ENCODE measurements at regions not wholly inside any gene's neighbourhood (a gene's known extent, or its start where the extent isn't known, plus 50 kb on each side); places are given as distances from the start of the nearest gene placed in this dataset.
A peak's percentile ranks its signal among the peaks of the same experiment; 100 is the strongest.

DNA sequence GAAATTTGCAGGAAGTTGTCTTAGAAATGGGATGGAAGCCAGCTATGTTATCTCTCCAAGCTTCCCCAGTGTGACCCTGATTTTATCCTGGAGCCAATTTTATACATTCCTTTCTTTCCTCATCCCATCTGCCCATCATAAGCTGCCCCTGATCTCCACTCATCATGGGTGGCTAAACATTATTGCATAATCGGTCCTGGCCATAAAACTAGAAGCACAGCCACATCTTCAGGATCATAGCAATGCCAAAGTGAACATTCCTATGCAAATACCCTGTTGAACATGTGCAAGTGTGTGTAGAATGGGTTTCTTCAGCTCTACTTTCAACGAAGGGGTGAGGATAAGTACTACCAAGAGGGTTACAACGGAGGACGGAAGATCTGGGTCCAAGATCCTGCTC lies 50.6 kb upstream of the COG2 start:
- H3K9me3 Mint-ChIP-seq, result peaks cover 0 to 2% (median 0%) of the 10 kb centered on the region in 3 donors
- H3K4me1 Mint-ChIP-seq, result no peaks in the 10 kb centered on the region
- peaks cover 5% of the 10 kb centered on the region for H3K27me3 Mint-ChIP-seq
- H3K27ac Mint-ChIP-seq, result no peak overlapping the region
- no peaks in the 10 kb centered on the region for H3K36me3 Mint-ChIP-seq
- H3K4me3 Mint-ChIP-seq, result no peak overlapping the region

DNA sequence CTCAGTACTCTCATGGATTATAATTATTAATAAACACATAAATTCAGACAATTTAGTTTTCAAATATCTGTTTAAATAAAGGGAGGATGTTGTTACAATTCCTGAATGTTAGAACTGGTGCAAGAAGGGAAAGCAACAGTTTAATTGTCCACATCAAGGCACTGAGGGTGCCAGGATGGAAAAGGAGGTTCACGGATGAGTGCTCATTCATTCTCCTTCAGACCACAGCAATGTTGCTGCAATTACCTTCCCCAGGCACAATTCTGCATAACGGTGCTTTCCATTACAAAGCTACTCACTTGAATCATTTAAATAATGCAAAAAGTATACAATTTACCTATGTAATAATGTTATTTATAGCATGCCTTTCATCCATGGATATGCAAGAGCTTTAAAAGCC lies 52.3 kb upstream of the COG2 start:
- no peaks in the 10 kb centered on the region for H3K4me1 Mint-ChIP-seq

DNA sequence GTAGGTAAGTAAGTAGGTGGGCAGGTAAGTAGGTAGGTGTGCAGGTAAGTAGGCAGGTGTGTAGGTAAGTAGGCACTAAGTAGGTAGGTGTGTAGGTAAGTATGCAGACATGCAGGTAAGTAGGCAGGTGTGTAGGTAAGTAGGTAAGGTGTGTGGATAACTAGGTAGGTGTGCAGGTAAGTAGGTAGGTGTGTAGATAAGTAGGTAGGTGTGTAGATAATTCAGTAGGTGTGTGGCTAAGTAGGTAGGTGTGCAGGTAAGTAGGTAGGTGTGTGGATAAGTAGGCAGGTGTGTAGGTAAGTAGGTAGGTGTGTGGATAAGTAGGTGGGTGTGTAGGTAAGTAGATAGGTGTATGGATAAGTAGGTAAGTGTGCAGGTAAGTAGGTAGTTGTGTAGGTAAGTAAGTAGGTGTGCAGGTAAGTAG lies 53.9 kb upstream of the COG2 start:
- H3K4me1 Mint-ChIP-seq, result no peaks in the 10 kb centered on the region
- H3K27me3 Mint-ChIP-seq, result peaks cover 5% of the 10 kb centered on the region
- H3K36me3 Mint-ChIP-seq, result no peaks in the 10 kb centered on the region

More for the DNA sequence above, 52.3 kb upstream of the COG2 start:
- no peaks in the 10 kb centered on the region for H3K36me3 Mint-ChIP-seq
- H3K9me3 Mint-ChIP-seq, result peaks cover 0 to 5% (median 2%) of the 10 kb centered on the region in 3 donors
- peaks cover 5% of the 10 kb centered on the region for H3K27me3 Mint-ChIP-seq
- no peak overlapping the region for H3K27ac Mint-ChIP-seq
- H3K4me3 Mint-ChIP-seq, result no peak overlapping the region

DNA sequence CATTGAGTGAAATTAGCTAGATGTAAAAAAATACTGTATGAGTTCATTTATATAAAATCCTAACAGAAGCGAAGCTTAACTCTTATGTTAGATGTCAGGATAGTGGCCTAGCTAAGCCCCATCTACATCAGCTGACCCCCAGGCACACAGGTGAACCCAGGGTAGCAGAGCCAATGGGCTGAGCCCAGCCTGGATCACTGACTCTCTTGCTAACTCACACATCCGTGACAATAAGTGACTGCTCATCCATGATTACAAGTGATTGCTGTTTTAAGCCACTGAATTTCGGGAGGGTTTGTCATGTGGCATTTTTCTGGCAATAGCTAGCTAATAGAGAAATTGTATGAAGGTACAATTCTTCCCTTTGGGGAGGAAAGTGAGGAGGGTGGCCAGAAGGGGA lies 55.2 kb upstream of the COG2 start:
- H3K36me3 Mint-ChIP-seq, result no peaks in the 10 kb centered on the region
- H3K4me3 Mint-ChIP-seq, result no peak overlapping the region
- peaks cover 0 to 4% (median 2%) of the 10 kb centered on the region in 3 donors for H3K9me3 Mint-ChIP-seq
- peaks cover 1% of the 10 kb centered on the region for H3K27me3 Mint-ChIP-seq
- H3K4me1 Mint-ChIP-seq, result no peaks in the 10 kb centered on the region
- no peak overlapping the region for H3K27ac Mint-ChIP-seq

More for the DNA sequence above, 53.9 kb upstream of the COG2 start:
- Mint-ChIP-seq H3K9me3 (peaks cover 0 to 4% (median 2%) of the 10 kb centered on the region in 3 donors), H3K27ac (no peak overlapping the region), H3K4me3 (no peak overlapping the region)

DNA sequence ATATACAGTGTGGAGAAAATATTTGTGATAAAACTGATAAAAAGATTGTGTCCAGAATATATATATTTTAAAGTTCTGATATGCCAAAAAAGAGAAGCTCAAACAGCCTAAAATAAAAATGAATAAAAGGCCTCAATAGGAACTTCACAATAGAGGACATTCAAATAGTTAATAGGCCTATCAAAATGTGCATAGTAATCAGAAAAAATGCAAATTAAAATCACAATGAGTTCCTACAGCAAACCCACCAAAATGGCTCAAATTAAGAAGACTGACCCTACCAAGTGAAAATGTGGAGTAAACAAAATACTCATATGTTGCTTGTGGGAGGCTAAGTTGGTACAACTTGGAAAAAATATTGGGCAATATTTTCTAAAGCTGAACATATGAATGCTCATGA lies 57.6 kb upstream of the COG2 start:
- Mint-ChIP-seq H3K4me1 (no peaks in the 10 kb centered on the region), H3K36me3 (no peaks in the 10 kb centered on the region), H3K9me3 (peaks cover 0 to 4% (median 2%) of the 10 kb centered on the region in 3 donors), H3K27ac (no peak overlapping the region), H3K27me3 (peaks cover 2% of the 10 kb centered on the region), H3K4me3 (no peak overlapping the region)

DNA sequence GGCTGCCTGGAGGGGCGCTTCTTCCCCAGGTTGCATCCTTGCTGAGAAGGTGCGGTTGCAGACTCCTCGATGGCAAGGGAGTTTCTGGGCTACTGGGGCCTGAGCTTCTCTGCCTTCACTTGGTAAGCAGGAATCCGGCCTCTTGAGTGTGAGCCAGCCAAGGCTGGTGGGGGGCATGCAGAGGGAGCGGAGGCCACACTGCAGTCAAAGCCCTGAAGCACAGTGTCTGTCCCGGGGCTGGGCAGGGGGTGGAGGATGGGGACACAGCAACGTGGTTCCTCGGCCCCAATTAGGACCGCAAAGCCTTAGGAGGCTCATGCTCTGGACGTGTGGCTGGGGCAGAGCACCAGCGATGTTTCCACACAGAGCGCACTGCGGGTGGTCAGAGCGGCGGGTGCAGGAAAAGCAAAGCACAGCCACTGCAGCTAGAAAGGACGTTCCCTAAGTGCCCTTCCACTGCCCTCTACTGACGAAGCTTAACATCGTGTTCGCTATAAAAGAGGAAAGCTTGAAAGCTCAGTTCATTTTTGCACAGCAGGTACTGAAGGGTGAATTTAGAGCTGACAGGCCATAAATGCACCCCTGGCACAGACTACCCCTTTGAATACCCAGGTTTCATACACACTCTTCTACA lies 60.7 kb upstream of the COG2 start:
- H3K27ac Mint-ChIP-seq, result no peak overlapping the region
- H3K4me1 Mint-ChIP-seq, result no peaks in the 10 kb centered on the region
- H3K4me3 Mint-ChIP-seq, result no peak overlapping the region
- H3K9me3 Mint-ChIP-seq, result peaks cover 2 to 4% (median 2%) of the 10 kb centered on the region in 3 donors
- H3K36me3 Mint-ChIP-seq, result no peaks in the 10 kb centered on the region
- H3K27me3 Mint-ChIP-seq, result peaks cover 2% of the 10 kb centered on the region

DNA sequence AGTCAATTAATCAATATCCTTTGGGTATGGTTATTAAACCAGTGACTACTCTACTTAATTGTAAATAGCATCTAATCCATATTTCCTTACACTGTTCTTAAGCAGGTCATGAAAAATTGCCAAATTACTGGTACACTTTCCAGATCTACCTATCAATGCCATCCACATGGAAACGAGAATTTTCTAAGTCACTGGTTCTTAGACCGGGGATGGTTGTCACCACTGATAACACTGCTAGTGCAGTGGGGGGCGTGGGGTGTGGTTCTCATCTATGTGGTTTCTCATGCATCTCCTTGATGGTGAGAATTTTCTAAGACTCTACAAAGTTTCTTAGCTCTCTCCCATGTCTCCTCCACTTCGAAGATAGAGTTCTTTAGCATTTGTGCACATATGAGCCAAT lies 63.7 kb upstream of the COG2 start:
- Mint-ChIP-seq H3K36me3 (no peaks in the 10 kb centered on the region), H3K4me3 (no peak overlapping the region), H3K4me1 (peaks cover 0 to 5% (median 0%) of the 10 kb centered on the region in 3 donors), H3K27me3 (peaks cover 2% of the 10 kb centered on the region), H3K9me3 (peaks cover 0 to 2% (median 0%) of the 10 kb centered on the region in 3 donors), H3K27ac (no peak overlapping the region)

DNA sequence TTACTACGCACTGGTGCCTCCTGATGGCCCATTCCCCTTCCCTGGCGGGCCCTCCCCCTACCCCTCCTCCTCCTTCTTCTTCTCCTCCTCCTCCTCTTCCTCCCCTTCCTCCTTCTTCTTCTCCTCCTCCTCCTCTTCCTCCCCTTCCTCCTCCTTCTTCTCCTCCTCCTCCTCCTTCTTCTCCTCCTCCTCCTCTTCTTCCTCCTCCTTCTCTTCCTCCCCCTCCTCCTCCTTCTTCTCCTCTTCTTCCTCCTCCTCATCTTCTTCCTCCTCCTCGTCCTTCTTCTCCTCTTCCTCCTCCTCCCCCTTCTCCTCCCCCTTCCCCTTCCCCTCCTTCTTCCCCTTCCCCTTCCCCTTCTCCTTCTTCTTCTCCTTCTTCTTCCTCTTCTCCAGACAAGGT lies 64.7 kb upstream of the COG2 start:
- peaks cover 2% of the 10 kb centered on the region for H3K27me3 Mint-ChIP-seq
- peaks cover 0 to 6% (median 0%) of the 10 kb centered on the region in 3 donors for H3K4me1 Mint-ChIP-seq
- no peak overlapping the region for H3K4me3 Mint-ChIP-seq
- H3K9me3 Mint-ChIP-seq, result peaks cover 0 to 2% (median 0%) of the 10 kb centered on the region in 3 donors
- no peak overlapping the region for H3K27ac Mint-ChIP-seq
- no peaks in the 10 kb centered on the region for H3K36me3 Mint-ChIP-seq

DNA sequence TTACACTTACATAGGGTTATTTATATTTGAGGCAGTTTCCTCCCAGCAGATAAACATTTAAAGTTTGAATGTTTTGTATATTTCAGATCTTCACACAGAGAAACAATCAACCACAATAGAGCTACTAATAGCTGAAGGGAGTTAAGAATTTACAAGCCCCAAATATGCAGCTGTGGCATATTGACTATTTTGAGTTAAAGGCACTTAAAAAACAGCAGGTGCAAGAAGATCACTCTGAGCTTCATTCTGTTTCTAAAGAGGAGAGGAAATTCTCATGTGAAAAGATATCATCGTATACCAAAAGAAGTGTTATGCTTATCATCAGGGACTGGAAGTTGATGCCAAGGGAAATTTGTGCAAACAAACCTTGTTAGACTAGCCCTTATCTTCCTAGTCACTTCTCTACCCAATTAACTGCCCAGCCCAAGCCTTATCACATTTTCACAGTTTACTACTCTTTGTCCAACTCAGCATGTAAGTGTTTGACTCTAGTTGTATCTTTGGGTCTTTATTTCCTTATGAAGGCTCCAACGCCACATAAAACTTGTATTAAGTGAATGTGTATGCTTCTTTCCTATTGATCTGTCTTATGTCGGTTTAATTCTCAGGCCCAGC lies 66.3 kb upstream of the COG2 start:
- H3K9me3 Mint-ChIP-seq, result peaks cover 0 to 2% (median 0%) of the 10 kb centered on the region in 3 donors
- peaks cover 0 to 6% (median 0%) of the 10 kb centered on the region in 3 donors for H3K4me1 Mint-ChIP-seq
- H3K4me3 Mint-ChIP-seq, result no peak overlapping the region
- H3K27me3 Mint-ChIP-seq, result peaks cover 2% of the 10 kb centered on the region
- H3K27ac Mint-ChIP-seq, result no peak overlapping the region
- peaks cover under 1% of the 10 kb centered on the region for H3K36me3 Mint-ChIP-seq

DNA sequence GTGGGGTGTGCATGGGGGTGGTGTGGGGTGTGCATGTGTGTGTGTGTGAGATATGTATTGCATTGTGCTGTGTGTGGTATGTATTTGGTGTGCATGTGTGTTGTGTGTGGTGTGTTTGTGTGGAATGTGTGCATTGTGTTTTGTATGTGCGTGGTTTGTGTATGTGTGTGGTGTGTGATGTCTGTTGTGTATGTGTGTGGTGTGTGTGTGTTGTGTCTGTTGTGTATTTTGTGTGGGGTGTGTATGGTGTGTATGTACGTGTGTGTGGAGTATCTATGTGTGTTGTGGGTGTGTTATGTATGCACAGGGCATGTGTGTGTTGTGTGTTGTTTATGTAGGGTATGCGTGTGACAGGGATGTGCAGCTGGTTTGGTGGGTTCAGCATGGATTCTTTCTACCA lies 67.8 kb upstream of the COG2 start:
- H3K9me3 Mint-ChIP-seq, result peaks cover 0 to 2% (median 0%) of the 10 kb centered on the region in 3 donors
- no peak overlapping the region for H3K27ac Mint-ChIP-seq
- peaks cover 1% of the 10 kb centered on the region for H3K36me3 Mint-ChIP-seq
- H3K27me3 Mint-ChIP-seq, result no peaks in the 10 kb centered on the region
- no peak overlapping the region for H3K4me3 Mint-ChIP-seq
- H3K4me1 Mint-ChIP-seq, result peaks cover 0 to 6% (median 0%) of the 10 kb centered on the region in 3 donors

DNA sequence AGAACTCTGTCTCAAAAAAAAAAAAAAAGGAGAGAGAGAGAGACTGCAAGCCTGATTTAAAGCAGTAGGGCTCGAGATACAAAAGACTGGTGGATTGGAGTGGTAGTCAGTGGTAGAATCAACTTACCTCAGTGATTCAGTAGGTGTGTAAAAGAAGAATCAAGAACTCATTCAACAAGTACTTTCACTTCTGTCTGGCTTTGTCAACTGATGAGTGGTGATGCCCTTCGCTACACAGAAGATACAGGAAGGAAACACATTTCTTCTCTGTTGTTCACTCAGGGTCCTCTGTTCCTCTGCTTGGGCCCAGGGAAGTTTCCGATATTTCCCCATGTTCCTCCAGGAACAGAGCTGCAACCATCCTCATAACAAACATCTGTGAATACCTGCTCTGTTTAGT lies 68.6 kb upstream of the COG2 start:
- H3K4me1 Mint-ChIP-seq, result peaks cover 0 to 6% (median 0%) of the 10 kb centered on the region in 3 donors
- peaks cover 0 to 2% (median 0%) of the 10 kb centered on the region in 3 donors for H3K9me3 Mint-ChIP-seq
- no peaks in the 10 kb centered on the region for H3K27me3 Mint-ChIP-seq
- H3K36me3 Mint-ChIP-seq, result peaks cover 1% of the 10 kb centered on the region
- no peak overlapping the region for H3K4me3 Mint-ChIP-seq
- H3K27ac Mint-ChIP-seq, result no peak overlapping the region

DNA sequence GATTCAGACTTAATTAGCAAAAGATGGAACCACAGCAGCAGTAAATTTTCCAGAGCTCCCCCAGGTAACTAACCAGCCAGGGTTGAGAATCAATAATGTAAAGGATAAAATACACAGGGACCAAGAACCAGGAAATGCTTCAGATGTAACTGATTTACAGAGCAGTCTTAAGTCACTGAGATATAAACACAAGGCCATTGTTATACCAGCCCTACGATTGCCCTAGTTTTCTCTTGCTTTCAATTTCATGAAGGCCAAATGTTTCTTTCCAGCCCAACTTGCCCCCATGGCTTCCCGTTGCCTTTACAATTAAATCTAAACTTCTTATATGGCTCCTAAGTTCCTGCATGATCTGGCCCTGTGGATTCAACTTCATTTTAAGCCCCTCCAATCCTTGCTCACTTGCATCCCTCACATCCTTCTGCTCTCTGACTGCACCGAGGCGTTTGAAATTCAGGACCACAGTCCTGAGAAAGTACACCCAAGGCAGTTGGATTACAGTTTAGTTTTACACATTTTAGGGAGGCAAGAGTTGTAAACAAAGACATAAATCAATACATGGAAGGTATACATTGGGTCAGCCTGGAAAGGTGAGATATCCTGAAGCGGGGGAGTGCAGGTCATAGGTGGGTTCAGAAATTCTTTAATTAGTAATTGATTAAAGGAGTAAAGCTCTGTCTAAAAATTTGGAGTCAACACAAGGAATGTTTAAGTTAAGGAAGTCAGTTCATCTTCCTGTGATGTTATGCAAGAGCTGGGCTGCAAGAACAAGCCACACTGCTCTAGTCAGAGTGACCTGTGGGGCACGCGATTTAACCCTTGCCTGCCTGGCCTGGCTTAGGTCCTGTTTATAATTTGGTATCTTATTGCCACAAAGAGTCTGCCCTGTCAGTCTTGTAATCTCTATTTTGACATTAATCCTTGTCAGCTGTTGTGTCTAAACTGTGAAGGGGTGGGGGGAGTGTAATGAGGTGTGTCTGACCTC lies 69.9 kb upstream of the COG2 start:
- H3K4me1 Mint-ChIP-seq, result peaks cover 0 to 6% (median 0%) of the 10 kb centered on the region in 3 donors
- peak overlapping the region in 1 of 3 donors; percentile 18 for H3K27ac Mint-ChIP-seq
- no peak overlapping the region for H3K4me3 Mint-ChIP-seq
- no peaks in the 10 kb centered on the region for H3K27me3 Mint-ChIP-seq
- H3K36me3 Mint-ChIP-seq, result peaks cover 1% of the 10 kb centered on the region
- H3K9me3 Mint-ChIP-seq, result no peaks in the 10 kb centered on the region

DNA sequence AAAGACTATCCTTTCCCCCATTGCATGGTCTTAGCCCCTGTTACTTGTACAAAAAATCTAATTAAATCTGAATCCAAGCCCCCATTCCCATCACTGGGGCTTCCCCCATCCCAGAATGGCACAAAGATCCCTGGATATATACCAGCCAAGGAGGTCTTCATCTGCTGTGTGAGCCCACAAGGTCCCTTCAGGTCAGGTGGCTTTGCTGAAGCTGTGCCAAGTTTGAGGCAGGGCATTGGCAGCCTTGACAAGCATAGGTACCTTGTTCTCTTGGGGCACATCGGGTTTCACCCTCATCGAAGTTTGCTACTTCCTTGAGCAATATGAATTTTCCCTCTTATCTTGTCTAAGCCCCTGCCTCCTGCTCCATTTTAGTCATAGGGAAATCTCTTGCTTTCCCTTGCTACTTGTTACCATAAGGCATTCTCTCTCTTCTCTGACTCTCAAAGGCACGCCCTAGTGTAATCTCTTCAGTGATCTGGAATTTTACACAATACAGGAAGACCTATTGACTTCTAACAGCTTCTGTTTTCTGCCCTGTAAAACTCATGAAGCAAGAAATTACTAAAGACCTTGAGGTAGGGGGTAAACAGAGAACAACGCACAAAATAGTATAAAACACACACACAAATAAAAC lies 71.4 kb upstream of the COG2 start:
- Mint-ChIP-seq H3K4me3 (no peak overlapping the region), H3K27me3 (no peaks in the 10 kb centered on the region), H3K27ac (no peak overlapping the region), H3K4me1 (peaks cover 0 to 6% (median 0%) of the 10 kb centered on the region in 3 donors), H3K9me3 (no peaks in the 10 kb centered on the region), H3K36me3 (peaks cover 1% of the 10 kb centered on the region)

DNA sequence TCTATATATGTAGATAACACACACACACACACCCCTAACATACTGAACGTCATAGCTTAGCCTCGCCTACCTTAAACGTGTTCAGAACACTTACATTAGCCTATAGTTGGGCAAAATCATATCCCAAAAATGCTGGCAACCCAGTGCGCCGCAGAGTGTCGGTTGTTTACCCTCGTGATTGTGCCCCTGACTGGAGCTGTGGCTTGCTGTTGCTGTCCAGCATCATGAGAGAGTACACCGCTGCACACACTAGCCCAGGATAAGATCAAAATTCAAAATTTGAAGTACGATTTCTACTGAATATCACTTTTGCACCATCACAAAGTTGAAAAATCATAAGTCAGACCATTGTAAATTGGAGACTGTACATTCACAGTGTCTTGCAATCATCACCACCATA lies 73.1 kb upstream of the COG2 start:
- Mint-ChIP-seq H3K36me3 (peaks cover 3% of the 10 kb centered on the region), H3K9me3 (no peaks in the 10 kb centered on the region), H3K4me3 (no peak overlapping the region), H3K4me1 (peaks cover 0 to 5% (median 0%) of the 10 kb centered on the region in 3 donors), H3K27me3 (no peaks in the 10 kb centered on the region), H3K27ac (no peak overlapping the region)

DNA sequence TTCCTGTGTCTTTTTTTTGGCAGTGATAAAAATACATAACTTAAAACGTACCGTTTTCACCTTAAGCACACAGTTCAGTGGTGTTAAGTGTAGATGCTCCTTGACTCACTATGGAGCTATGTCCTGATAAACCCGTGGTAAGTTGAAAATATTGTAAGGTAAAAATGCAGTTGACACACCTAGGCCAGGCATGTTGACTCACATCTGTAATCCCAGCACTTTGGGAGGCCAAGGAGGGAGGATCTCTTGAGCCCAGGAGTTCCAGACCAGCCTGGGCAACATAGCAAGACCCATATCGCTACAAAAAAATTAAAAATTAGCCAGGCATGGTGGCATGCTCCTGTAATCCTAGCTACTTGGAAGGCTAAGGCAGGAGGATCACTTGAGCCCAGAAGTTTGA lies 73.6 kb upstream of the COG2 start:
- Mint-ChIP-seq H3K36me3 (peaks cover 3% of the 10 kb centered on the region), H3K4me3 (no peak overlapping the region), H3K9me3 (no peaks in the 10 kb centered on the region), H3K27me3 (no peaks in the 10 kb centered on the region), H3K4me1 (peaks cover 0 to 1% (median 0%) of the 10 kb centered on the region in 3 donors), H3K27ac (no peak overlapping the region)

Data from IgD-negative memory B cell (primary cell).